SIG-M5 treated with dmso at 0.1 percent for 504 hours (cell line): ENCODE measurements at regions not wholly inside any gene's neighbourhood (a gene's known extent, or its start where the extent isn't known, plus 50 kb on each side); places are given as distances from the start of the nearest gene placed in this dataset.

Source experiments
- DNase-seq: peaks from one replicate; lab custom pipeline; 2025; ENCODE audit not compliant: unreplicated experiment; lab: John Stamatoyannopoulos, UW

DNA sequence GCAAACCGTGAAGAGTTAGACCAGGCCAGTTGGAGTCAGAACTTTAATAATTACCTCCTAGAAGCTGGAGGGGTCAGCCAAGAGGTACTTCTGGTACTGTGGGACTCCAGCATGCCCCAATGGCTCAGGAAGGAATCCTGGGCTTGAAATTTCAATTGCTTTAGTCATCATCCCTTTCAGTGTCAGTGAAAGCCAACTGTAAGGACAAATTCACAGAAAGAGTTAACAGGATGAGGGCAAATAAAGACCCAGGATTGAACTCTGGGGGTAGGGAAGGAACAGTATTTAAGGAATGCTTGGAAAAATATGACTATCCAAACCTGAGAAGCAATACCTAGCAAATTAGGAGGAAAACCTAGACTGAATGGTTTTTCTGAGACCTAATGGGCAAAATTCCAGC, 735.1 kb upstream of the MARCKS start:
- DNase-seq, result no peak

DNA sequence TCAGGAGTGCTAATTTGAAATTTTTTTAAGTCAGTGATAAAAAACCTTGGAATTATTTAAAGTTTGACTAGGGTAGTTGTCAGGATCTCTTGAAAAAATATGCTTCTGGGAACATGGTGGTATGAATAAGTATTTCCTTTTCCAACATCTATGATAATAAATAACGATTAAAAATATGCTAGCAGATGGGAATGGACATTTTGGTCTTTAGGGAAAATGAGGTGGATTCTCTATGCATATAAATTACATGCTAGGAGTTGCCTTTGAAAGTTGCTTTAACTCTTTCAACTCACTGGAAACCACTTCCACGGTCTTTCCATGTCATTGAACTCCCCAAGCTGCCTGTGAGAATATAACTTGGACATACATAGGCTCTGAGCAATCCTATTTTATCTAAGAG, 731.5 kb upstream of the MARCKS start:
- no peak for DNase-seq

DNA sequence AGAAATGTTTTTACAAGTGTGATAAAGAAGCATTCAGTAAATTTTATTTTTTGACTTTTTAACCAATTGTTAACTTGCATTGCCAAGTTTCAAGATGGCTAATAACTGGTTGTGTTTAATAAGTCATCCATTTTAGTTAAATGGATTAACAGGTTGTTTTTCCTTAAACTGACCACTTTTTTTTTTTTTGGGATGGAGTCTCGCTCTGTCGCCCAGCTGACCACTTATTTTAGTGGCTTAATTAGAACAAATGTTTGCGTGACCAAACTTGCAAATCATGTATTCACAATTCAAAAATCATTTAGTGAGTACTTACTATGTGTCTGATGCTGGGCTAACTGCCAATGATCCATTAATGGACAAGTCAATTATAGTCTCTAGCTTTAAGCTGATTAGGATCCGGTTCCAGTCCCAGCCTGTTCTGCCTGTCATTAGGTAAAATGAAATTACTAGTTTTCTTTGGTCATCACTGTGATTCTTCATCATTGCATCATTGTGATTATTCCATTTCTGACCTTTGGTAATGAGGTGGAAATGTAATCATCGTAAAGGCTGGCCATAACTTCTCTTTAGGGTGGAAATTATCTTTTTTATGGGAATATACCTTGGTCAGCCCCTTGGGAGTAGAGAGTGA, 729.2 kb upstream of the MARCKS start:
- DNase-seq, result no peak

DNA sequence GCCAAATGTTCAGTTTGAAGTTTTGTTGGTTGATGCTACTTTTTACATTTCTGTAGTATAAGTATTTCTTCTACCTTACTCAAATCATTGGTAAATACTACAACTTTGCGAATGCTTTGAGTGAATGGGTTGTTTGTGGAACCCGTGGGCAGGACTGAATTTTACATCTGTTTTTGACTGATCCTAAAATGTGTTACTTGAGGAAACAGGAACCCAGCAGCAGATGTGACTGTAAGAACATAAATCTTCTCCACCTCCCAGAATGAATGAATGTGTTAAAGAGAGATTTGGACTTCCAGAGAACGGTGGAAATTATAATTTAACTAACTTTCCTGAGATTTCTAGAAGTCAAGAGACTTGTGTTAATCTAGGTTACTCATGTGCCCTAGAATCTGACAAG, 728.5 kb upstream of the MARCKS start:
- no peak for DNase-seq

DNA sequence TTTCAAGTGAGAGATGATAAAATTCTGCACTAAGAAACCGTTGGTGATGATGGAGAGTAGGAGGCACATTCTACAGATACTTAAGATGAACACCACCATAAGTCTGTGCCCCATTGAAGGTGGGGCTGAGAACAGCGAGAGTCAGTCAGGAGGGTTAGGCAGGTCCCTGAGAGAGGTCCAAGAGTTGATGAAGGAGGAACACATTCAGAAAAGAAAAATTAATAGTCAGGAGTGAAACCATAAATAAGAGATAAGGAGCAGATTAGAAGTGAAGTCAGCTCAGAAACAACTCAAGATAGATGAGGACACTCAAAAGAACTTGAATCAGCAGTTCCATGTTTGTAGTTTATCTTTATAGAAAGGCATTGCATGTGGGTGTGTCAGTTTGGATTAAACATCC, 727.2 kb upstream of the MARCKS start:
- DNase-seq, result no peak

DNA sequence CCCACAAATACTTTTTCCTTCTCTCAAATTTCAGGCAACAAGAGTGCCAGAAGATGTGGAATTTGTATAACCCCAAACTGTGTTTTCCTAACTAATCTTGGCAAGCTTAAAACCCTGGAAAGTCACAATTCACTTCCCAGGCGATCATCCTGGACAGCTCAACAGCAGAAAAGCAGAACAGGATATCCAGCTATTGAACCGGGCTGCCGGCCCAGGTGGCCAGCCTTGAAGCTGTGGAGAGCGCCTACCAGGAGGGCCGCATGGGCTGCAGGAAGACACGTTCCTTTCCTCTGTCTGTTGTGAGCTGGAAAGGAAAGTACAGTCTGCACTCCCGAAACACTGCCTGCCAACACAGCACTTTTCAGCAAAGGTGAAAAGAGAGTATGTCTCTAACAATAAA, 719.7 kb upstream of the MARCKS start:
- no peak for DNase-seq

DNA sequence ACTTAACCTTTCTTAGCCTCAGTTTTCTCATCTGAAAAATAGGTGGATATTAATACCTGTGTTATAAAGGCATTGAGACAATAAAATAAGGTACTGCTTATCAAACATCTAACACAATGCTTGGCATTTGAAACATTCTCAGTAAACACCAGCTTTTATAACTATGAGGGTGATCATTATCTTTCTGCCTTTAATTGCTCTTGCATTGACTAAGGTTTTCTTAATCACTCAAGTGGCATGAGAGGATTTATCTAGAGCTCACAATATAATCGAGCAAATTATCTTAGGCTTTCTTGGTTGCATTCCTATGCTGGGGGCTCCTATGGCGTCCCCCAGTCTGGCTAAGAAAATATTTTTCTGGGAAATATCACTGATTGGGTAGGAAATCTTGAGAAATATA, 716.4 kb upstream of the MARCKS start:
- no peak for DNase-seq

DNA sequence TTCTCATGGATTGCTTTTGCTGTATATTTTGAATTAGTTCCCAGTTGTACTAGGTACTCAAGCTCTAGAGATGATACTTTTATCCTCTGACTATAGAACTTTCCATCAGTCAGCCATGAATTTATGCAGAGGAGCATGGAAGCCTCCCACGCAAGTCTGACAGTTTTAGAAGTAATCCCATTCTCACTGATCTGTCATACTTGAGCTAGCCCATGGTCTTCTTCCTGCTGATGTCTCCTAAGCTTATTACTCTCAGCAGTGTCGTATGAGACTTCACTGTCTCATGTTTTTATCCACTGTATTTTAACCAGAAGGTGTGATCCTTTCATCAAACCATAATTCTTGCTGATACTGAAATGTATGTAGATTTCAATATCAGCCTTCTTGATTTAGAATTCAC, 715.2 kb upstream of the MARCKS start:
- DNase-seq, result no peak

DNA sequence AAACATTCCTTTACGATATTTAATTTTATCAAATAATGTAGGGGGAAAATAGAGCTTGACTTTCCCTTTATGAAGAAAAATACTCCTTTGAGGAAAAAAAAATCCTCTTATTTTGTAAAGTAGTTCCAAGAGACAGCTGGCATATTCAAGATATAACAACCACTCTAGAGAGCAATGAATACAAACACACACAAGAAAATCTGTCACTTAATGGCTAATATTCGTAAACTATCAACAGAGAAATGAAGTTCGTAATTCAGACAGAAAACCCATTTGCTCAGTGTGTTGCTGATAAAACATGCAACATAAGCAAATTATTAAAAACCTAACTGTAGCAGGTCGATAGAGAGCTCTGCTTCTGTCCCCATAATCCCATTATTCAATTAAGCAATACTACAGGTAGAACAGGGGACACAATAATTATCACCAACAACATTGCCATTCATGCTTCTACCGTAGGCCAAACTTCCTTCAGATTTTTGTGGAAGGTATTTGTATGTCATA, 714.4 kb upstream of the MARCKS start:
- no peak for DNase-seq

DNA sequence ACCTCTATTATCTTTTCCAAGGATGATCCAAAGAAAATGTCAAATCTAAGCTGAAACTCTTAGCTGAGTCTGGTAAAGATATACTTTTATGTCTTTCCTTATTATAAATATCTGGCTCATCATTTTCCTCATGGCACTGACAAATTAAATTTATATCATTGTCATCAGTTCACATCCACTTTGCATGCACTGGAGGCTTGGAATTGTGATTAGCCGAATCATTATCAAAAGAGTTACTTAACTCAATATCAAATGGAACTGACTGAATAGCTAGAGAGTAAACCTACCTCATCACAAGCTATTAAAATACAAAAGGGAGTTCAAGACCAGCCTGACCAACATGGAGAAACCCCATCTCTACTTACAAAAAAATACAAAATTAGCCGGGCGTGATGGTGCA, 713.9 kb upstream of the MARCKS start:
- no peak for DNase-seq

DNA sequence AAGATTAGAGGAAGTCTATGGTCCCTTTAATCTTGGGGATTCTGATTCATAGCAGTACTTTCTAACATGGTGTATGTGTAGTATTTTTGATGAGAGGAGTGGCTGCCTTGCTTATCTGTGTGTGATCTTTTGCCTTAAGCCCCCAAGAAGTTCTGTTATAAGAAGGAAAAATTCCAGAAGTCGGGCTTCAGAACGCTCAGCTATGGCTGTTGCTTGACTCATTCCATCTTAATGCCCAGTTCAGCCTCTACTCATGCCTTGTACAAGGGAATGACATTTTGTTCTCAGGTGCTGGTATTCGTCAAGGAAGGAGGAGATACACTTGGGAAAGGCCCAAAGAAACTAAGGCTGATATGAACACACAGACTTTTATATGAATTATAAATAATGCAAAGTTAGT, 713.0 kb upstream of the MARCKS start:
- DNase-seq, result no peak

DNA sequence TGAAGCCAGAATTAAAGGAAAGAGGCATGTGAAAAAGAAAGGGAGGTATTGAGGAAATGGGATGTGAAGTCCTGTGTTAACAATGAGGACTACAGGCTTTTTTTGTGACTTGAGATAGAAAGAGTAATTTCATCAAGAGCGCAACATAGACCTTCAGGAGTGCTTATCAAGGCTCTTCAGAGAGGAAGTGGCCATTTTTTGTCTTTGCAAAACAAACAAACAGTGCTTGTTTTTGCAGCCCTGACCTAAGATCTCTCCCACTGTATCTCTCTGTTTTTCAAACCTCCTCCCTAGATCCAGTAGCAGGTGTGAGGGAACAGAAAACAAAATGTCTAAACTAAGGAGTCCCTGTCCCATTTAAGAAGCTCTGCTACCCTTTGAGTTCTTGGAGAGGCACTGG, 710.3 kb upstream of the MARCKS start:
- DNase-seq, result no peak

DNA sequence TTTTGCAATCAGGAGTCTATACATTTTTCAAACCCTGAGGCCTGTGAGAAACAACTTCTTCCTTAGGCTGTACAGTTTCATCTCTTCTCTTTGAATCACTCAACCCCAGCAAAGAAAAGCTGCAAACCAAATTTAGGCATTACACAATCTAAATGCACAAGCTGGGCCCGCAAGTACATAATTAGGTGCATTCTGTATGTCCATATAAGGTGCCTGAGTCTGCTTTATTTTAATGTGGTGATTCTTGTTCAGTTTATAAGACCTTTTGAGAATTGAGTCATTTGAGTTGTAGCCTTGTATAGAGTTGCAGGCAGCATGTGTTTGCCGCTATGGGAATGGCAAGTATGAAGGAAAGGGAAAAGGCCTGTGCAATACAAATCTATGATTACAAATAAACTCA, 709.6 kb upstream of the MARCKS start:
- no peak for DNase-seq

DNA sequence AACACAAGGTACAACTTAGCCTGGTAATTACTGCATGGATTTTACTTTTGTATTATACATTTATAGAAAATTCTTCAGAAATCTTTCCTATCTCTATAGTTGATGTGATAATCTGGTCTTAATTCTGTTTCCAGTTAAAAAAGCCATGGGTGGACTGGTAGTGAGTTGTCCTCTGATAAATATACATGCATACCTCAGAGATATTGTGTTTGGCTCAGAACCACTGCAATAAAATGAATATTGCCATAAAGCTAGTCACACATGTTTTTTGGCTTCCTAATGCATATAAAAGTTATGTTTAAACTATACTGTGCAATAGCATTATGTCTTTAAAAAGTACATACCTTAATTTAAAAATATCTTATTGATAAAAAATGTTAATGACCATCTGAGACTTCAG, 708.6 kb upstream of the MARCKS start:
- DNase-seq, result no peak

DNA sequence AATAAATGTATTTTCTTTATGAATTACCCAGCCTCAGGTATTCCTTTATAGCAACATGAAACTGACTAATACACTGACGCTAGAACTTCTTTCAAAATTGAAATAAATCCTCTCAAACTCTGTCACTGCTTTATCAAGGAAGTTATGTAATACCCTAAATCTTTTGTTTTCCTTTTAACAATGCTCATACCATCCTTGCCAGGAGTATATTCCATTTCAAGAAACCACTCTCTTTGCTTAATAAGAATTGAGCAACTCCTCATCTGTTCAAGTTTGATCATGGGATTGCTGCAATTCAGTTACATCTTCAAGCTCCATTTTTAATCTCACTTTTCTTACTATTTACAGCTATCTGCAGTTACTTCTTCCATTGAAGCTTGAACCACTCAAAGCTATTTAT, 707.6 kb upstream of the MARCKS start:
- DNase-seq, result no peak

DNA sequence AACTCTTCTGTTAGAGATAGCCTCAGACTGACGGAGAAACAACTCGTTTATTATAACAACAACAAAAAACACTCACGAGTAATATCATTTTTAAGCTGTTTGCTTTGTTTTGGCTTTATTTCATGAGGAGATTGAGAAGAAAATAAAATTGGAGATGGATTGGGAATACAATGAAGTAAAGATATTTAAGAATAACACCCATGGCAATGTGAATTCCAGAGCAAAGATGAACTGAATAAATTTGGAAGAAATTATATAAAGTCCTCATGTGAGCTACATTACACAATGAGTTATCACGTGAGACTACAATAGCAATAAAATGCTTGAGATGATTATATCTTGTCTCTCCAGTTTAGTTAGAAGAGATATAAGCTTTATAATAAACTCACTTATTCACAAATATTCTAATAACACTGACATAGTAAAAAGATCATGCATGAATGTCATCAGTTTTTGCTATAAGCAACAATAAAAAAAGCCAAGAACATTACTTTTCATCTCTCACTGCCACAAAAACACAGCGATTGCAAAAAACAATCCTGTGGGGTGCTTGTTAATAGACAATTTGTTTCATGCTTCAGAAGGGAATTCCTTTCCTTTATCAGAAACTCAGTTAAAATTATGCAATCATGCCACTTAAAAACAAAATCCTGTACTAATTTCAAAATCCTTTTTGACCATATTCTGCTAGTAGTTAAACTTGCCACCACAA, 696.7 kb upstream of the MARCKS start:
- DNase-seq, result no peak

DNA sequence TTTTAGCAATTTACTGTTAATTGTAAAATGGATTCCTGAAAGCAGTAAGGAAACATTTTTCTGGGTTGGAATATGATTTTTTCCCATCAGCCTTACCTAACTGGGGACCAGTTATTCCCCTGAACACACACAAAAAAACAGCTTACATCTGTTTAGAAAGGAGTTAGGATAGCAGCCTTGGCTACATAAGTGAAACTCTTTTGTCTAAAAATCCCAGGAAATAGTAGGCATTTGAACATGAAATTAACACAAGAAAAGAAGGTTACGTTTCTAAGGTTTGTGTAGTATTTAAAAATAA, 696.2 kb upstream of the MARCKS start:
- no peak for DNase-seq

DNA sequence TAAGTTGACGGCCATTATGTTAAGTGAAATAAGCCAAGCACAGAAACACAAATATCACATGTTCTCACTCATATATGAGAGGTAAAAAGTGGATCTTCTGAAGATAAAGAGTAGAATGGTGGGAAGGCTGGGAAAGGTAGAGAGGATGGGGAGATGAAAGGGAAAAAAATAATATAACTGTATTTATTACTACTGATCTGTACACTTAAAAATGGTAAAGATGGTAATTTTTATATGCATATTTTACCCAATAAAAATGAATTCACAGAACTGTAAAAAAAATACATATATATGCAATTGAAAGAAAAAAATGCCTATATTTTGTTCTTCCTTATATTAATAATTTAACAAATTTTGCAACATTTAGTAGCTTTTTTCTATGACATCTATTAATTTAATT, 694.4 kb upstream of the MARCKS start:
- no peak for DNase-seq

DNA sequence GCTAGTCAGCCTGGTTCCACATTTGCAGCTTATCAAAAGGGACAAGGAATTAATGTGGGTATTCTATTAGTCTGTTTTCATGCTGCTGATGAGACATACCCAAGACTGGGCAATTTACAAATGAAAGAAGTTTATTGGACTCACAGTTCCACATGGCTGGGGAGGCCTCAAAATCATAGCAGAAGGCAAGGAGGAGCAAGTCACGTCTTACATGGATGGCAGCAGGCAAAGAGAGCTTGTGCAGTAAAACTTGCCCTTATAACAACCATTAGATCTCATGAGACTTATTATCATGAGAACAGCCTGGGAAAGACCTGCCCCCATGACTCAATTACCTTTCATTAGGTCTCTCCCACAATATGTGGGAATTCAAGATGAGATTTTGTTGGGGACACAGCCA, 689.1 kb upstream of the MARCKS start:
- no peak for DNase-seq

DNA sequence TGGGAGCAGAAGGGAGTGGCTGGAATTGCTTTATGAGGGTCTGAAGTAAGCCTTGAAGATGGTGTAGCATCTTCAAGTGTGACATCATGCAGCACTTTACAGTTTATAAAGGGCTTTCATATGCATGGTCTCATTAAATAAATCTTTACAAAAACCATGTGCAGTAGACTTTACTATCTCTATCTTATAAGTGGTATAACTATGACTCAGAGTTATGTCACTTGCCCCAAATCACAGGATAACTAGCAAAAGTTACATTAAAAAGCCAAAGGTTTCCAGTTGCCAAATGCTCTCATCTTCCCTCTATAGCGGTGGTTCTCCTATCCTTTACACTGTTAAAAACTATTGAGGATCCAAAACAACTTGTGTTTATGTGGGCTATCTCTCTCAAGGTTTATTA, 687.7 kb upstream of the MARCKS start:
- no peak for DNase-seq

DNA sequence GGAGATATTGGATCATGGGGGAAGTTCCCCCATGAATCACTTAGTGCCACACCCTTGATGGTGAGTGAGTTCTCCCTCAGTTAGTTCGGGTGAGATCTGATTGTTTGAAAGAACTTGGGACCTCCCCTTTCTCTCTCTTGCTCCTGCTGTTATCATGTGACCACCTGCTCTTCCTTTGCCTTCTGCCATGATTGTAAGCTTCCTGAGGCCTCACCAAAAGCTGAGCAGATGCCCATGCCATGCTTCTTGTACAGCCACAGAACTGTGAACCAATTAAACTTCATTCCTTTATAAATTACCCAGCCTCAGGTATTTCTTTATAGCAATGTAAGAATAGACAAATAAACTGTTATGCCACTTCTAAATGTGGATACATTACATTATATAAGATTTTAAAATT, 686.7 kb upstream of the MARCKS start:
- DNase-seq, result no peak

DNA sequence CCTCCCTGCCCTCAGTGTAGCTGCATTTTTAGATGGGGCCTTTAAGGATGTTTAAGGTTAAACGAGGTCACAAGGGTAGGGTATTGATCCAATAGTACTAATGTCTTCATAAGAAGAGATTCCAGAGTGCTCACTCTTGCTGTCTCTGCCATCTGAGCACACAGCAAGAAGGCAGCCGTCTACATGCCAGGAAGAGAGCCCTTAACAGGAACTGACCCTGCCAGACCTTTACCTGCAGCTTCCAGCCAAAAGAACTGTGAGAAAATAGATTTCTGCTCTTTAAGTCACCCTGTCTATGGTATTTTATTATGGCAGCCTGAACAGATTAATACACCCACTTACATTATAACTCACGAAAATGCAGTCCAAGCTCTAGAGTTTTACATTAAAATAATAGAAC, 685.3 kb upstream of the MARCKS start:
- no peak for DNase-seq

DNA sequence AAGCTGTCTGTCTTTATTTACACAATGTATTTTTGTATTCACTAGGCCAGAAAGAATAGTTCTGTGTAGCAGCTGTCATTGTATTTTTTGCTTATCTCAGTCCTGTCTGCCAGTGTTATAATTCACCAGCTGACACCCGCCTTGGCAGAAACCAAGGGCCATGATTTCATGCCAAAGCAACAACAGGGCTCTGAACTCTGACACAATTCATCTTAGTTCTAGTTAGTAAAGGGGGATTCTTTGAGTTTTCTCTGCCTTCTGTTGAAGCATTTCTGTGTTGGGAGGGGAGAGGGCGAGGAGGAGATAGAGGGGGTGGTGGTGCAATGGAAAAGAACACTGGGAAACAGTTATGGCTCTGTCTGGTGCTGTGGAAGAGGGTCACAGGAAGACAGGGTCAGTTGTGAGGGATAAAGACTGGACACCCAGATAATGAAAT, 684.6 kb upstream of the MARCKS start:
- no peak for DNase-seq
